GM12891 (cell line): ENCODE measurements at regions not wholly inside any gene's neighbourhood (a gene's known extent, or its start where the extent isn't known, plus 50 kb on each side); places are given as distances from the start of the nearest gene placed in this dataset.

Source experiments
- PAX5 ChIP-seq: IDR thresholded peaks from 2 replicates; pipeline ENCODE4 v1.6.1; 2011; ENCODE audit warnings: low read length, moderate library complexity, mild to moderate bottlenecking; ENCODE audit not compliant: insufficient read depth, severe bottlenecking
- POLR2A ChIP-seq: IDR thresholded peaks from 2 replicates; pipeline ENCODE4 v1.6.1; 2011; ENCODE audit warnings: low read depth, low read length, control low read depth
- POLR2AphosphoS5 ChIP-seq: IDR thresholded peaks from 2 replicates; pipeline ENCODE4 v1.6.1; 2011; ENCODE audit warnings: low read depth, low read length, control low read depth
- POU2F2 ChIP-seq: IDR thresholded peaks from 2 replicates; pipeline ENCODE4 v1.6.1; 2011; ENCODE audit warnings: low read depth, mild to moderate bottlenecking, control low read depth, low read length, moderate library complexity
- SPI1 ChIP-seq: IDR thresholded peaks from 2 replicates; pipeline ENCODE4 v1.6.1; 2011; ENCODE audit warnings: low read depth, low read length, control low read depth
- TAF1 ChIP-seq: IDR thresholded peaks from 2 replicates; pipeline ENCODE4 v1.6.1; 2011; ENCODE audit warnings: low read depth, low read length, control low read depth

DNA sequence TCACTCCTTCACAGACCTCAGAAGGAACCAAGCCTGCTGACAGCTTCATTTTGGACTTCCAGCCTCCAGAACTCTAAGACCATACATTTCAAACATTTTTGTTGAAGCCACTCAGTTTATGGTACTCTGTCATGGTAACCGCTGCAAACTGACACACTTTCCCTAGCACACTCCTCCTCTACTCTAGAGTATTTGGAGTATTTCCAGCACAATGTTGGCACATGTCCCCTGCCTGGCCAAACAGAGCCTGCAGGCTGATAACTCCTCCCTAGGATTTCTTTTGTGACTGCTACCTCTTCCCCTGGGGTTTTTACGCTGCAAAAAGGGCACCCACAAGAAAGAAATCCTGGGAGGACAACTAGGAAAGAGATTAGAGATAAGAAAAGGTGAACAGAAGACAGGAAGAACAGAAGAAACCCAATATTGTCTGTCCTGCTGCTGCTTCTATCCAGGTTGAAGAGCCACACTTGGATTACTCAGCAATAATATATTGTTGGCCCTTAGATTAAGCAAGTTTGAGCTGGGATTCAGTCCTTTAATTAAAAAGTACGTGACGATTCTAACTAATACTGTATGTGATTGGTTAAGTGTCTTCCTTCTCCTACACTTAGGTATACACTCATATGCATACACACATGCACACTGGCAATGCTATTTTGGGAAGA, 844.1 kb downstream of the LTN1 start:
- TF ChIP-seq POLR2AphosphoS5 (no peak), POLR2A (no peak), SPI1 (no peak), TAF1 (no peak), PAX5 (no peak), POU2F2 (no peak)
